ENCODE measurements at regions not wholly inside any gene's neighbourhood (a gene's known extent, or its start where the extent isn't known, plus 50 kb on each side); places are given as distances from the start of the nearest gene placed in this dataset.

DNA sequence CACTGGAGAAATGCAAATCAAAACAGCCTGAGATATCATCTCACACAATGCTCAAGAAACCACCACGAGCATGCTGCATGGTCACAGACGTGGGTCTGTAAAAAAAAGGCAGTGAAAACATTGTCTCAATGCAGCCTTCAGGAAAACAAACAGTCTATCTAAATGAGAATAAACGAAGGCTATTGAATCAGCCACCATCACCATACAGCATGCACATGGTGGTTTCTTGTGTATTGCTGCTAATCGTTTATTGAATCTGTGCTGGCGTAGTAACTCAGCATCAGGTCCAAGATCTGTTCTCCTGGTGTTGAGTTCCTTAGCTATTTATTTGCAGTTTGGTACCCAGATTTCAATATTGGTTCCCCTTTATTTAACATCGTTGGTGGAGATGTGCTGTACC is 1115.0 kb downstream of the CDH18 start:
- TF ChIP-seq YY1 (IDR thresholded peaks at IDR 0.05; ENCODE audit: insufficient read depth, insufficient read length) (no peak), ZNF274 (IDR thresholded peaks at IDR 0.05; ENCODE audit: low read depth, low read length) (no peak), SUZ12 (IDR thresholded peaks at IDR 0.05; ENCODE audit: extremely low read depth, insufficient read depth, insufficient read length) (no peak)

Data from NT2/D1 (cell line).